Activated B cell treated with CpG ODN at 0.5 μM for 24 hours (primary cell): ENCODE measurements at regions not wholly inside any gene's neighbourhood (a gene's known extent, or its start where the extent isn't known, plus 50 kb on each side); places are given as distances from the start of the nearest gene placed in this dataset.
"Not testable (repeated sequence)": the region's sequence is repeated elsewhere in the genome, so short reads cannot be mapped to it uniquely, and the experiment has no call there.

Experiments used
- ATAC-seq: fragments of 200-7000 bp; cut with Tn5 transposase; one replicate; pipeline ENCODE4 v1.10.0; 2021; ENCODE audit warnings: low read depth, mild to moderate bottlenecking, moderate library complexity
- CTCF ChIA-PET: fragments of 350-600 bp; sonication (Branson Sonifier 250); formaldehyde crosslinking; loops from one replicate; lab custom pipeline; 2021; ENCODE audit warnings: antibody characterized with exemption; lab: Charles Lee
- POLR2A ChIA-PET: fragments of 350-600 bp; sonication (Branson Sonifier 250); formaldehyde crosslinking; loops from one replicate; lab custom pipeline; 2021; ENCODE audit warnings: antibody characterized with exemption; lab: Charles Lee
- DNase-seq: peaks from one replicate; pipeline ENCODE4 v3.0.0; 2022
- H3K27ac Mint-ChIP-seq: one replicate; pipeline ENCODE4 v1.8.0; 2020; ENCODE audit warnings: mixed read lengths
- H3K27me3 Mint-ChIP-seq: one replicate; pipeline ENCODE4 v1.8.0; 2021; ENCODE audit warnings: mixed read lengths
- H3K36me3 Mint-ChIP-seq: one replicate; pipeline ENCODE4 v1.8.0; 2021; ENCODE audit warnings: low read depth, mixed read lengths
- H3K4me1 Mint-ChIP-seq: one replicate; pipeline ENCODE4 v1.8.0; 2021; ENCODE audit warnings: mixed read lengths
- H3K4me3 Mint-ChIP-seq: one replicate; pipeline ENCODE4 v1.8.0; 2020; ENCODE audit warnings: mild to moderate bottlenecking, mixed read lengths
- H3K9me3 Mint-ChIP-seq: one replicate; pipeline ENCODE4 v1.8.0; 2020; ENCODE audit warnings: mixed read lengths
- intact Hi-C: fragments of 100-400 bp; cut with micrococcal nuclease; formaldehyde crosslinking; loops from one replicate; pipeline ENCODE4 v1.15.1; 2024
- TF ChIP-seq, protein P1 (sequence below): fragments of 200-600 bp; IDR thresholded peaks from one replicate; pipeline ENCODE4 v1.8.0; 2022; ENCODE audit warnings: antibody characterized with exemption, mild to moderate bottlenecking

- ATAC-seq: no peak
- Mint-ChIP-seq H3K36me3 (no peaks in the 10 kb centered on the region), H3K27ac (no peak overlapping the region), H3K9me3 (peaks cover 6% of the 10 kb centered on the region), H3K4me1 (no peaks in the 10 kb centered on the region), H3K4me3 (no peak overlapping the region), H3K27me3 (no peaks in the 10 kb centered on the region)
- TF ChIP-seq, protein P1, sequence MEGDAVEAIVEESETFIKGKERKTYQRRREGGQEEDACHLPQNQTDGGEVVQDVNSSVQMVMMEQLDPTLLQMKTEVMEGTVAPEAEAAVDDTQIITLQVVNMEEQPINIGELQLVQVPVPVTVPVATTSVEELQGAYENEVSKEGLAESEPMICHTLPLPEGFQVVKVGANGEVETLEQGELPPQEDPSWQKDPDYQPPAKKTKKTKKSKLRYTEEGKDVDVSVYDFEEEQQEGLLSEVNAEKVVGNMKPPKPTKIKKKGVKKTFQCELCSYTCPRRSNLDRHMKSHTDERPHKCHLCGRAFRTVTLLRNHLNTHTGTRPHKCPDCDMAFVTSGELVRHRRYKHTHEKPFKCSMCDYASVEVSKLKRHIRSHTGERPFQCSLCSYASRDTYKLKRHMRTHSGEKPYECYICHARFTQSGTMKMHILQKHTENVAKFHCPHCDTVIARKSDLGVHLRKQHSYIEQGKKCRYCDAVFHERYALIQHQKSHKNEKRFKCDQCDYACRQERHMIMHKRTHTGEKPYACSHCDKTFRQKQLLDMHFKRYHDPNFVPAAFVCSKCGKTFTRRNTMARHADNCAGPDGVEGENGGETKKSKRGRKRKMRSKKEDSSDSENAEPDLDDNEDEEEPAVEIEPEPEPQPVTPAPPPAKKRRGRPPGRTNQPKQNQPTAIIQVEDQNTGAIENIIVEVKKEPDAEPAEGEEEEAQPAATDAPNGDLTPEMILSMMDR: no peak
- intact Hi-C loops: no loop called here
- ChIA-PET CTCF (no interaction called here), POLR2A (no interaction called here)
- DNase-seq: no peak
Observed at GRCh38 chr10:9450801-9451200, 1396.3 kb downstream of the GATA3 start.

- ChIA-PET CTCF (no interaction called here), POLR2A (no interaction called here)
- Mint-ChIP-seq H3K4me3 (no peak overlapping the region), H3K27me3 (no peaks in the 10 kb centered on the region), H3K27ac (no peak overlapping the region), H3K4me1 (no peaks in the 10 kb centered on the region), H3K9me3 (peaks cover 6% of the 10 kb centered on the region), H3K36me3 (no peaks in the 10 kb centered on the region)
- intact Hi-C loops: no loop called here
- ATAC-seq (no peak), DNase-seq (no peak)
- TF ChIP-seq, protein P1: no peak
Observed at GRCh38 chr10:9451211-9451773, 1396.8 kb downstream of the GATA3 start.

- CTCF ChIA-PET: no interaction called here
- POLR2A ChIA-PET: no interaction called here
- Mint-ChIP-seq H3K4me1 (no peaks in the 10 kb centered on the region), H3K27me3 (no peaks in the 10 kb centered on the region), H3K4me3 (no peak overlapping the region), H3K36me3 (no peaks in the 10 kb centered on the region), H3K9me3 (peaks cover 6% of the 10 kb centered on the region), H3K27ac (no peak overlapping the region)
- ATAC-seq (no peak), DNase-seq (no peak)
- intact Hi-C loops: no loop called here
- TF ChIP-seq, protein P1: no peak
Observed at GRCh38 chr10:9452056-9452455, 1397.6 kb downstream of the GATA3 start.

GRCh38 chr10:9453871-9454270 lies 1399.4 kb downstream of the GATA3 start:
- CTCF ChIA-PET, H3K4me3 Mint-ChIP-seq, ATAC-seq, H3K27me3 Mint-ChIP-seq, H3K9me3 Mint-ChIP-seq, intact Hi-C loops, H3K27ac Mint-ChIP-seq, POLR2A ChIA-PET, H3K36me3 Mint-ChIP-seq, DNase-seq, H3K4me1 Mint-ChIP-seq: not testable (repeated sequence)

- ChIA-PET CTCF (no interaction called here), POLR2A (no interaction called here)
- no peaks in the 10 kb centered on the region for H3K4me1 Mint-ChIP-seq
- ATAC-seq (no peak), DNase-seq (no peak)
- TF ChIP-seq, protein P1: no peak
- no peak overlapping the region for H3K4me3 Mint-ChIP-seq
- no peaks in the 10 kb centered on the region for H3K27me3 Mint-ChIP-seq
- no peaks in the 10 kb centered on the region for H3K36me3 Mint-ChIP-seq
- intact Hi-C loops: no loop called here
- H3K27ac Mint-ChIP-seq: no peak overlapping the region
- H3K9me3 Mint-ChIP-seq: no peaks in the 10 kb centered on the region
Observed at GRCh38 chr10:9469663-9470205, 1415.2 kb downstream of the GATA3 start.

- Mint-ChIP-seq H3K9me3 (no peaks in the 10 kb centered on the region), H3K4me3 (no peak overlapping the region), H3K27me3 (no peaks in the 10 kb centered on the region), H3K27ac (no peak overlapping the region), H3K4me1 (no peaks in the 10 kb centered on the region), H3K36me3 (no peaks in the 10 kb centered on the region)
- ATAC-seq (no peak), DNase-seq (no peak)
- intact Hi-C loops: no loop called here
- CTCF ChIA-PET: no interaction called here
- POLR2A ChIA-PET: no interaction called here
- TF ChIP-seq, protein P1: no peak
Observed at GRCh38 chr10:9470581-9470980, 1416.1 kb downstream of the GATA3 start.
